ENCODE measurements at regions not wholly inside any gene's neighbourhood (a gene's known extent, or its start where the extent isn't known, plus 50 kb on each side); places are given as distances from the start of the nearest gene placed in this dataset.

- 65% methylated on average over 3 of the region's 3 CpGs for WGBS (ENCODE audit: missing lambda C conversion rate)
- DNase-seq (ENCODE audit: low read depth in 1 of 2, low spot score in 1 of 2): no peak
- no peak for ATAC-seq
- Histone ChIP-seq H3K27ac (no peak overlapping the region), H3K9me3 (no peaks in the 10 kb centered on the region), H3K4me1 (no peaks in the 10 kb centered on the region), H3K4me3 (no peak overlapping the region), H3K4me2 (no peak overlapping the region)
- TF ChIP-seq NPAS2 (CRISPR knock-in tag; IDR thresholded peaks at IDR 0.05; ENCODE audit: borderline replicate concordance) (no peak), MAFK (IDR thresholded peaks at IDR 0.05; ENCODE audit: partially characterized antibody) (peak; percentile 50), RFX5 (IDR thresholded peaks at IDR 0.05) (no peak)
- ChIA-PET CTCF (no interaction called here), POLR2A (no interaction called here)
- no peak for FAIRE-seq
These were observed 847.3 kb downstream of the GLUD2 start for GRCh38 chrX:121894756-121895155.

GRCh38 chrX:121902463-121902862, 855.1 kb downstream of the GLUD2 start:
- POLR2A ChIA-PET: no interaction called here
- H3K4me1 ChIP-seq: no peaks in the 10 kb centered on the region
- TF ChIP-seq USF2 (IDR thresholded peaks at IDR 0.05) (no peak), KDM5A (IDR thresholded peaks at IDR 0.05) (no peak), POLR2A (IDR thresholded peaks at IDR 0.05; ENCODE audit: low read length) (no peak)
- DNase-seq (ENCODE audit: low read depth in 1 of 2, low spot score in 1 of 2) (no peak), FAIRE-seq (no peak), ATAC-seq (no peak)
- CTCF ChIA-PET: no interaction called here
- no peak overlapping the region for H3K27ac ChIP-seq
- no peaks in the 10 kb centered on the region for H3K9me3 ChIP-seq
- 11% methylated on average over 2 of the region's 2 CpGs for WGBS (ENCODE audit: missing lambda C conversion rate)
- no peak overlapping the region for H3K4me3 ChIP-seq
- H3K4me2 ChIP-seq: no peak overlapping the region

- ATAC-seq (no peak), FAIRE-seq (no peak), DNase-seq (ENCODE audit: low read depth in 1 of 2, low spot score in 1 of 2) (no peak)
- ChIA-PET POLR2A (no interaction called here), CTCF (no interaction called here)
- Histone ChIP-seq H3K4me2 (no peak overlapping the region), H3K27ac (no peak overlapping the region), H3K4me1 (no peaks in the 10 kb centered on the region), H3K4me3 (no peak overlapping the region), H3K9me3 (no peaks in the 10 kb centered on the region)
- TF ChIP-seq MAFK (IDR thresholded peaks at IDR 0.05; ENCODE audit: partially characterized antibody) (no peak), NPAS2 (CRISPR knock-in tag; IDR thresholded peaks at IDR 0.05; ENCODE audit: borderline replicate concordance) (no peak), ZFP36 (IDR thresholded peaks at IDR 0.05; ENCODE audit: borderline replicate concordance, partially characterized antibody) (no peak), USF2 (IDR thresholded peaks at IDR 0.05) (no peak), HES2 (IDR thresholded peaks at IDR 0.05) (no peak), CTCF (IDR thresholded peaks at IDR 0.05) (no peak)
- 24% methylated on average over 7 of the region's 7 CpGs for WGBS (ENCODE audit: missing lambda C conversion rate)
These were observed 856.6 kb downstream of the GLUD2 start for GRCh38 chrX:121903961-121904360.

GRCh38 chrX:121921258-121921657, 873.8 kb downstream of the GLUD2 start:
- no peak overlapping the region for H3K27ac ChIP-seq
- H3K4me3 ChIP-seq: no peak overlapping the region
- no peaks in the 10 kb centered on the region for H3K9me3 ChIP-seq
- H3K4me1 ChIP-seq: no peaks in the 10 kb centered on the region
- WGBS (ENCODE audit: missing lambda C conversion rate): 11% methylated on average over 2 of the region's 2 CpGs
- ChIA-PET POLR2A (no interaction called here), CTCF (no interaction called here)
- no peak for FAIRE-seq
- H3K4me2 ChIP-seq: no peak overlapping the region
- DNase-seq (ENCODE audit: low read depth in 1 of 2, low spot score in 1 of 2): no peak
- ATAC-seq: no peak
- TF ChIP-seq SMC3 (IDR thresholded peaks at IDR 0.05) (no peak), CTCF (IDR thresholded peaks at IDR 0.05) (no peak), ELK1 (IDR thresholded peaks at IDR 0.05; ENCODE audit: low read depth, low read length) (no peak), SREBF2 (IDR thresholded peaks at IDR 0.05) (no peak), E2F6 (IDR thresholded peaks at IDR 0.05; ENCODE audit: borderline replicate concordance, low read depth) (no peak), RAD21 (conservative IDR thresholded peaks at IDR 0.05 in 1 of 2, IDR thresholded peaks at IDR 0.05 in 1 of 2) (no peak), RARB (CRISPR knock-in tag; IDR thresholded peaks at IDR 0.05) (no peak), ZC3H11A (IDR thresholded peaks at IDR 0.05) (no peak), ZSCAN20 (CRISPR knock-in tag; IDR thresholded peaks at IDR 0.05) (no peak), CHD2 (IDR thresholded peaks at IDR 0.05; ENCODE audit: low read length, partially characterized antibody) (no peak), TFCP2L1 (CRISPR knock-in tag; IDR thresholded peaks at IDR 0.05) (no peak), EHMT2 (IDR thresholded peaks at IDR 0.05; ENCODE audit: low read depth) (no peak), BCL3 (IDR thresholded peaks at IDR 0.05) (no peak), KDM5A (IDR thresholded peaks at IDR 0.05) (no peak), BHLHE40 (IDR thresholded peaks at IDR 0.05; ENCODE audit: low read depth, low read length) (no peak)
